Ovary (tissue), 7 donors: ENCODE measurements at regions not wholly inside any gene's neighbourhood (a gene's known extent, or its start where the extent isn't known, plus 50 kb on each side); places are given as distances from the start of the nearest gene placed in this dataset.

Experiments used
- DNase-seq, 5 donors: peaks; one replicate each; pipeline ENCODE4 v3.0.0-alpha.2; 2019 to 2020
- H3K27ac ChIP-seq, 2 donors: fragments of 200-600 bp; one replicate each; pipeline versions ENCODE4 v1.5.1 to v1.8.0; 2019 to 2022
- H3K27me3 ChIP-seq: fragments of 200-600 bp; one replicate; pipeline ENCODE4 v1.8.0; 2022
- H3K36me3 ChIP-seq: fragments of 200-600 bp; sonication (generic); one replicate; pipeline ENCODE4 v1.5.1; 2019
- H3K4me1 ChIP-seq: one replicate; pipeline ENCODE4 v1.8.1; 2013; ENCODE audit warnings: mild to moderate bottlenecking, moderate library complexity; ENCODE audit not compliant: insufficient read depth
- H3K4me3 ChIP-seq: fragments of 200-600 bp; sonication (generic); one replicate; pipeline ENCODE4 v1.5.1; 2017
- H3K9me3 ChIP-seq, 2 donors: fragments of 200-600 bp in 1 of 2; sonication (generic) in 1 of 2; one replicate each; pipeline versions ENCODE4 v1.5.1 to v1.8.1; 2013 to 2019; ENCODE audit warnings: mild to moderate bottlenecking in 1 of 2, moderate library complexity in 1 of 2
- CTCF ChIP-seq, 3 donors: fragments of 450-650 bp in 2 of 3; fragments of 200-600 bp in 1 of 3; IDR thresholded peaks; one replicate each; pipeline versions ENCODE4 v1.5.1 to v1.8.0; 2016 to 2022; ENCODE audit warnings: antibody characterized with exemption in 3 of 3, mild to moderate bottlenecking in 1 of 3
- EP300 ChIP-seq: sonication (generic); formaldehyde crosslinking; IDR thresholded peaks from one replicate; pipeline ENCODE4 v1.6.1; 2017; ENCODE audit warnings: antibody characterized with exemption
- POLR2A ChIP-seq: fragments of 450-650 bp; IDR thresholded peaks from one replicate; pipeline ENCODE4 v1.6.1; 2017; ENCODE audit warnings: antibody characterized with exemption, mild to moderate bottlenecking, moderate library complexity
- WGBS, 3 donors: extraction: QIAGEN DNeasy Blood & Tissue Kit in 1 of 3; methylation state at CpG; one replicate each; pipeline versions ENCODE4 v1.1.5 to v1.1.7; 2013 to 2017; 5-methylcytosine and 5-hydroxymethylcytosine counted together
- intact Hi-C, 4 donors: fragments of 100-400 bp; cut with DNase I; formaldehyde crosslinking; loops; one replicate each; pipeline versions ENCODE4 v1.11.0 to v1.15.1; 2022 to 2023
- donor health status: DM: no; HTN: no; CAD: no; lungs with moderate emphysema.
- donor health status: DM: no; HTN: no; CAD: no.
- donor health status: Bipolar disorder and iron deficiency.
- donor health status: DM: no; HTN: no; CAD: no.
- donor health status: DM: yes; HTN: yes; CAD: no.

GRCh38 chr13:77460195-77460594 lies 75.3 kb upstream of the SCEL start:
- no peak overlapping the region for H3K27ac ChIP-seq
- no peak overlapping the region for H3K4me3 ChIP-seq
- intact Hi-C loops, result no loop called here
- H3K9me3 ChIP-seq, result no peaks in the 10 kb centered on the region
- TF ChIP-seq EP300 (no peak), CTCF (IDR thresholded peaks at IDR 0.05) (no peak), POLR2A (no peak)
- no peaks in the 10 kb centered on the region for H3K36me3 ChIP-seq
- 39 to 67% (median 40%) methylated on average over 2 of the region's 2 CpGs for WGBS, 3 donors
- no peaks in the 10 kb centered on the region for H3K27me3 ChIP-seq
- DNase-seq, result no peak
- H3K4me1 ChIP-seq, result no peaks in the 10 kb centered on the region

GRCh38 chr13:77459592-77459991 lies 75.9 kb upstream of the SCEL start:
- Histone ChIP-seq H3K4me1 (no peaks in the 10 kb centered on the region), H3K4me3 (no peak overlapping the region), H3K27me3 (no peaks in the 10 kb centered on the region), H3K27ac (no peak overlapping the region), H3K36me3 (no peaks in the 10 kb centered on the region), H3K9me3 (no peaks in the 10 kb centered on the region)
- no peak for TF ChIP-seq CTCF (IDR thresholded peaks at IDR 0.05)
- TF ChIP-seq POLR2A, result no peak
- no peak for TF ChIP-seq EP300
- DNase-seq, result no peak
- intact Hi-C loops, result no loop called here
- WGBS, 3 donors, result 84 to 87% (median 85%) methylated on average over 3 of the region's 3 CpGs

- no peaks in the 10 kb centered on the region for H3K27me3 ChIP-seq
- no peak for TF ChIP-seq CTCF (IDR thresholded peaks at IDR 0.05)
- no peak for TF ChIP-seq EP300
- TF ChIP-seq POLR2A, result no peak
- no peak overlapping the region for H3K27ac ChIP-seq
- no peaks in the 10 kb centered on the region for H3K4me1 ChIP-seq
- no peak overlapping the region for H3K4me3 ChIP-seq
- WGBS, 3 donors, result 21 to 38% (median 34%) methylated on average over 1 of the region's 1 CpG
- intact Hi-C loops, result no loop called here
- H3K9me3 ChIP-seq, result no peaks in the 10 kb centered on the region
- no peak for DNase-seq
- no peaks in the 10 kb centered on the region for H3K36me3 ChIP-seq
Observed at GRCh38 chr13:77458736-77459135, 76.8 kb upstream of the SCEL start.

- Histone ChIP-seq H3K27ac (no peak overlapping the region), H3K9me3 (no peaks in the 10 kb centered on the region), H3K4me3 (no peak overlapping the region), H3K4me1 (no peaks in the 10 kb centered on the region), H3K36me3 (no peaks in the 10 kb centered on the region), H3K27me3 (no peaks in the 10 kb centered on the region)
- TF ChIP-seq CTCF (IDR thresholded peaks at IDR 0.05) (no peak), POLR2A (no peak), EP300 (no peak)
- intact Hi-C loops, result no loop called here
- DNase-seq, result no peak
- 62 to 68% (median 64%) methylated on average over 3 of the region's 3 CpGs for WGBS, 3 donors
Observed at GRCh38 chr13:77457966-77458365, 77.5 kb upstream of the SCEL start.

- Histone ChIP-seq H3K4me1 (no peaks in the 10 kb centered on the region), H3K9me3 (no peaks in the 10 kb centered on the region), H3K36me3 (no peaks in the 10 kb centered on the region), H3K27ac (no peak overlapping the region), H3K4me3 (no peak overlapping the region), H3K27me3 (no peaks in the 10 kb centered on the region)
- TF ChIP-seq EP300 (no peak), CTCF (IDR thresholded peaks at IDR 0.05) (no peak), POLR2A (no peak)
- DNase-seq, result no peak
- WGBS, 3 donors, result 0 to 77% (median 52%) methylated on average over 1 of the region's 1 CpG
- intact Hi-C loops, result no loop called here
Observed at GRCh38 chr13:77456271-77456670, 79.2 kb upstream of the SCEL start.
